ENCODE measurements at regions not wholly inside any gene's neighbourhood (a gene's known extent, or its start where the extent isn't known, plus 50 kb on each side); places are given as distances from the start of the nearest gene placed in this dataset.

- Histone ChIP-seq H3K9ac (ENCODE audit: low read length) (no peak overlapping the region), H2AFZ (ENCODE audit: insufficient read depth, low read depth, low read length, poor library complexity, severe bottlenecking) (no peak overlapping the region), H3K27me3 (replicated peaks in 1 of 4; ENCODE audit: control extremely low read depth in 1 of 4, control insufficient read depth in 3 of 4, insufficient read depth in 4 of 4, low read length in 3 of 4) (no peaks in the 10 kb centered on the region), H3K4me3 (ENCODE audit: control extremely low read depth in 1 of 5, extremely low read depth in 1 of 5, insufficient read depth in 1 of 5, low read depth in 2 of 5, low read length in 4 of 5) (no peak overlapping the region), H4K20me1 (ENCODE audit: control insufficient read depth, insufficient read depth, low read length, poor library complexity, severe bottlenecking) (no peaks in the 10 kb centered on the region), H3K79me2 (ENCODE audit: control insufficient read depth, insufficient read depth, low read length) (no peaks in the 10 kb centered on the region), H3K4me2 (replicated peaks; ENCODE audit: low read depth, low read length, poor library complexity, severe bottlenecking) (no peak overlapping the region), H3K9me3 (ENCODE audit: control extremely low read depth in 1 of 3, control insufficient read depth in 2 of 3, insufficient read depth in 1 of 3, low read length in 2 of 3) (peaks cover 0 to 3% (median 0%) of the 10 kb centered on the region in 3 donors), H3K4me1 (ENCODE audit: control insufficient read depth in 2 of 2, insufficient read depth in 2 of 2, low read length in 2 of 2) (no peaks in the 10 kb centered on the region), H3K27ac (ENCODE audit: low read length in 2 of 2) (no peak overlapping the region), H3K36me3 (replicated peaks in 1 of 2; ENCODE audit: control extremely low read depth in 1 of 2, control insufficient read depth in 1 of 2, extremely low read depth in 1 of 2, insufficient read depth in 2 of 2, low read length in 1 of 2) (no peaks in the 10 kb centered on the region)
- ChIA-PET POLR2A (interaction anchor here (0.6 kb wide), 1 partner anchor 24 kb away, joined by 6 read pairs; no protein-coding TSS in a partner anchor), CTCF (no interaction called here)
- Mint-ChIP-seq H3K9me3 (ENCODE audit: insufficient read depth) (no peaks in the 10 kb centered on the region), H3K4me1 (peaks cover 2% of the 10 kb centered on the region), H3K27ac (peak overlapping the region; percentile 1), H3K27me3 (no peaks in the 10 kb centered on the region), H3K4me3 (no peak overlapping the region)
- whole genome bisulfite sequencing (ENCODE audit: insufficient coverage), result 100% methylated on average over 4 of the region's 5 CpGs
- DNase-seq (no peak), ATAC-seq (ENCODE audit: low read depth) (no peak)
- TF ChIP-seq CTCF (IDR thresholded peaks at IDR 0.05) (no peak), EZH2 (IDR thresholded peaks at IDR 0.05; ENCODE audit: borderline replicate concordance, insufficient read depth, low read depth, low read length, poor library complexity, severe bottlenecking) (no peak)
- intact Hi-C loops (cut with micrococcal nuclease), result no loop called here
Measured at GRCh38 chr13:50644081-50644871, 199.2 kb downstream of the DLEU7 start.

GRCh38 chr13:50645092-50645491, 198.4 kb downstream of the DLEU7 start:
- no peak overlapping the region for H2AFZ ChIP-seq (ENCODE audit: insufficient read depth, low read depth, low read length, poor library complexity, severe bottlenecking)
- no peaks in the 10 kb centered on the region for H3K36me3 ChIP-seq (replicated peaks in 1 of 2; ENCODE audit: control extremely low read depth in 1 of 2, control insufficient read depth in 1 of 2, extremely low read depth in 1 of 2, insufficient read depth in 2 of 2, low read length in 1 of 2)
- no peaks in the 10 kb centered on the region for H3K27me3 ChIP-seq (replicated peaks in 1 of 4; ENCODE audit: control extremely low read depth in 1 of 4, control insufficient read depth in 3 of 4, insufficient read depth in 4 of 4, low read length in 3 of 4)
- no peak overlapping the region for H3K4me3 Mint-ChIP-seq
- WGBS (ENCODE audit: insufficient coverage), result 67% methylated on average over 1 of the region's 4 CpGs
- H3K4me1 ChIP-seq (ENCODE audit: control insufficient read depth in 2 of 2, insufficient read depth in 2 of 2, low read length in 2 of 2), result peaks cover 0 to under 1% of the 10 kb centered on the region in 2 donors
- no peak overlapping the region for H3K4me2 ChIP-seq (replicated peaks; ENCODE audit: low read depth, low read length, poor library complexity, severe bottlenecking)
- no peaks in the 10 kb centered on the region for H3K9me3 Mint-ChIP-seq (ENCODE audit: insufficient read depth)
- ChIA-PET CTCF (no interaction called here), POLR2A (no interaction called here)
- no peak for DNase-seq
- no peak overlapping the region for H3K27ac ChIP-seq (ENCODE audit: low read length in 2 of 2)
- H3K9me3 ChIP-seq (ENCODE audit: control extremely low read depth in 1 of 3, control insufficient read depth in 2 of 3, insufficient read depth in 1 of 3, low read length in 2 of 3), result peaks cover 0 to 3% (median 0%) of the 10 kb centered on the region in 3 donors
- no peaks in the 10 kb centered on the region for H3K27me3 Mint-ChIP-seq
- no peak for TF ChIP-seq CTCF (IDR thresholded peaks at IDR 0.05)
- no peak for TF ChIP-seq EZH2 (IDR thresholded peaks at IDR 0.05; ENCODE audit: borderline replicate concordance, insufficient read depth, low read depth, low read length, poor library complexity, severe bottlenecking)
- ATAC-seq (ENCODE audit: low read depth), result no peak
- H3K4me1 Mint-ChIP-seq, result peaks cover 2% of the 10 kb centered on the region
- no peaks in the 10 kb centered on the region for H4K20me1 ChIP-seq (ENCODE audit: control insufficient read depth, insufficient read depth, low read length, poor library complexity, severe bottlenecking)
- no peak overlapping the region for H3K27ac Mint-ChIP-seq
- no peaks in the 10 kb centered on the region for H3K79me2 ChIP-seq (ENCODE audit: control insufficient read depth, insufficient read depth, low read length)
- intact Hi-C loops (cut with micrococcal nuclease), result no loop called here
- no peak overlapping the region for H3K9ac ChIP-seq (ENCODE audit: low read length)
- H3K4me3 ChIP-seq (ENCODE audit: control extremely low read depth in 1 of 5, extremely low read depth in 1 of 5, insufficient read depth in 1 of 5, low read depth in 2 of 5, low read length in 4 of 5), result no peak overlapping the region
